ENCODE measurements at regions not wholly inside any gene's neighbourhood (a gene's known extent, or its start where the extent isn't known, plus 50 kb on each side); places are given as distances from the start of the nearest gene placed in this dataset.

DNA sequence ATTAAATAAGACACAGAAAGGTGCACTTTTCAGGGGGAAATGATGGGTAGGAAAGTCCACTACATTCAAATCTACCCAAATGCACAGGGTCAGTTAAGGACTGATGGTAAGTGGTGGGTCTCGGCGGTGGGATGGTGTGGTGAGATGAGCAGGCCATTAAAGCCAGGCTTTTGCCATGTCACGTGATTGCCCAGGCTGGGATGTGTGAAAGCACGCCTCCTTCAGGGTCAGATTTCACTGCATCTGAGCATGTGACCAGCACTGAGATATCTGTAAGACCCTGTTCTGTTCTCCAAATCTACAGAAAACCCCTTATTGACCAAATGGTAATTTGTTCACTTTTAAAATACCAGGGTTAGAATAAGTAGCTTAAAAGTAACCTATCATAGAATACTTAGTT is 301.5 kb downstream of the MEX3B start:
- H3K9me3 Mint-ChIP-seq (ENCODE audit: low read depth) = peaks cover 6% of the 10 kb centered on the region
- peaks cover 8% of the 10 kb centered on the region for H3K36me3 Mint-ChIP-seq (ENCODE audit: insufficient read depth)
- no peak for DNase-seq (ENCODE audit: low spot score, unreplicated experiment)
- H3K4me3 Mint-ChIP-seq (ENCODE audit: low read depth) = no peak overlapping the region
- no peaks in the 10 kb centered on the region for H3K27me3 Mint-ChIP-seq
- TF ChIP-seq, protein P1, sequence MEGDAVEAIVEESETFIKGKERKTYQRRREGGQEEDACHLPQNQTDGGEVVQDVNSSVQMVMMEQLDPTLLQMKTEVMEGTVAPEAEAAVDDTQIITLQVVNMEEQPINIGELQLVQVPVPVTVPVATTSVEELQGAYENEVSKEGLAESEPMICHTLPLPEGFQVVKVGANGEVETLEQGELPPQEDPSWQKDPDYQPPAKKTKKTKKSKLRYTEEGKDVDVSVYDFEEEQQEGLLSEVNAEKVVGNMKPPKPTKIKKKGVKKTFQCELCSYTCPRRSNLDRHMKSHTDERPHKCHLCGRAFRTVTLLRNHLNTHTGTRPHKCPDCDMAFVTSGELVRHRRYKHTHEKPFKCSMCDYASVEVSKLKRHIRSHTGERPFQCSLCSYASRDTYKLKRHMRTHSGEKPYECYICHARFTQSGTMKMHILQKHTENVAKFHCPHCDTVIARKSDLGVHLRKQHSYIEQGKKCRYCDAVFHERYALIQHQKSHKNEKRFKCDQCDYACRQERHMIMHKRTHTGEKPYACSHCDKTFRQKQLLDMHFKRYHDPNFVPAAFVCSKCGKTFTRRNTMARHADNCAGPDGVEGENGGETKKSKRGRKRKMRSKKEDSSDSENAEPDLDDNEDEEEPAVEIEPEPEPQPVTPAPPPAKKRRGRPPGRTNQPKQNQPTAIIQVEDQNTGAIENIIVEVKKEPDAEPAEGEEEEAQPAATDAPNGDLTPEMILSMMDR (IDR thresholded peaks at IDR 0.05; ENCODE audit: unreplicated experiment) = no peak
- H3K27ac Mint-ChIP-seq = no peak overlapping the region
- peaks cover 10% of the 10 kb centered on the region for H3K4me1 Mint-ChIP-seq (ENCODE audit: low read depth)

DNA sequence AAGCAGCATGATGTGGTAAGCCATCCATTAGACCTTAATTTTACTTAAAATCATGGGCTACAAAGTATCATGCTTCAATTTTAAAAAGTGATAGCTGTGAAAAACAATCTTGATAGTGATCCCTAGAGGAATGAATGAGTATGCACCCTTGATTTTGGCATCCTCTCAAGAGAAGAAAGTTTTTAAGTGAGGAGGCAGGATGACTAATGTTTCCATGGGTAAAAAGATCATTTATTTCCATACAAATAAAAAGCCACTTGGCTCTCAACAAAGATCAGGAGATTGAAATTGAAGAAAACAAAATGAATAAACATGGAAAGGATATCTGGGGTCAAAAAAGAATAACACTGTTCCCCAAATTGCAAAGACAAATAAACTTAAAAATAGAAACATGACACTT is 305.4 kb downstream of the MEX3B start:
- H3K27ac Mint-ChIP-seq = no peak overlapping the region
- no peak overlapping the region for H3K4me3 Mint-ChIP-seq (ENCODE audit: low read depth)
- TF ChIP-seq, protein P1 (IDR thresholded peaks at IDR 0.05; ENCODE audit: unreplicated experiment) = no peak

DNA sequence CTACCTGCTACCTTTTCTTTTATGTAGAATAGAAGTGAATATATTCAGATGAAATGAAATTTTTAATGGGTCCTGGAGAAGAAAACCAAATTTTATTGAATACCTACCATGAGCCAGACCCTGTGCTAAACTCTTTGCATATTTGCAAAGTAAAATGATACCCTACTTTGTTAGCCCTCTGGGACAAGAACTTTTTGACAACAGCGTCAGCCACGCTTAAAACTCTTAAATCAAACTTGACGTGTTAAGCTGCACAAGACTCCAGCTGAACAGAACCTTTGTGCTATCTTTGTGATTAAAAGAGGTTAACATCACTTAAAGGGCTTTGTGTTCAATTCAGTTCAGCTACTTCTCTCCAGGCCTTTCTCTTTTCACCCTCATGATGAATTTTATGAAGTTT is 316.5 kb downstream of the MEX3B start:
- Mint-ChIP-seq H3K27ac (no peak overlapping the region), H3K36me3 (ENCODE audit: insufficient read depth) (peaks cover 26% of the 10 kb centered on the region), H3K27me3 (no peaks in the 10 kb centered on the region), H3K4me1 (ENCODE audit: low read depth) (peaks cover 1% of the 10 kb centered on the region), H3K9me3 (ENCODE audit: low read depth) (peaks cover 28% of the 10 kb centered on the region), H3K4me3 (ENCODE audit: low read depth) (no peak overlapping the region)
- TF ChIP-seq, protein P1 (IDR thresholded peaks at IDR 0.05; ENCODE audit: unreplicated experiment) = no peak
- no peak for DNase-seq (ENCODE audit: low spot score, unreplicated experiment)

More for the DNA sequence above, 305.4 kb downstream of the MEX3B start:
- Mint-ChIP-seq H3K36me3 (ENCODE audit: insufficient read depth) (peaks cover 16% of the 10 kb centered on the region), H3K27me3 (no peaks in the 10 kb centered on the region), H3K4me1 (ENCODE audit: low read depth) (peaks cover 10% of the 10 kb centered on the region), H3K9me3 (ENCODE audit: low read depth) (peaks cover 14% of the 10 kb centered on the region)
- DNase-seq (ENCODE audit: low spot score, unreplicated experiment) = no peak

DNA sequence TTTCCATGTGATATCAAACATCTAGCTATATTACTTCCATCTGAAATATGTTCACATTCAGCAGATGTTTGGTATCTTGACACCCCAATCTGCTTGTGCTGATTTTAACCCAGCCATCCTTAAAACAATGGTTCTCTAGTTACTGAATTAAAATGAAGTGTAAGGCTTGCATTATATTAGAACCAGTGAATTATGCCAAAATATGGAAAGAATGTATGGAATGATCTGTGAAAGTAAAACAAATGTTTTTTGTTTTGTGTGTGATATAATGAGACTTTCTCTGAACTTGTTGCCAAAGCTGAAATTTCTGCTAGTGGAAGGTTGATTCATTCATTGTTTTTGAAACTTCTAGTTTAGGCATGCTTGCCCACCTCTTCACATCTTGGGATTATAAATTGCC is 317.1 kb downstream of the MEX3B start:
- H3K27me3 Mint-ChIP-seq = no peaks in the 10 kb centered on the region
- DNase-seq (ENCODE audit: low spot score, unreplicated experiment) = no peak
- H3K36me3 Mint-ChIP-seq (ENCODE audit: insufficient read depth) = peaks cover 26% of the 10 kb centered on the region
- H3K4me1 Mint-ChIP-seq (ENCODE audit: low read depth) = peaks cover 1% of the 10 kb centered on the region
- H3K4me3 Mint-ChIP-seq (ENCODE audit: low read depth) = no peak overlapping the region
- no peak overlapping the region for H3K27ac Mint-ChIP-seq
- H3K9me3 Mint-ChIP-seq (ENCODE audit: low read depth) = peaks cover 31% of the 10 kb centered on the region
- TF ChIP-seq, protein P1 (IDR thresholded peaks at IDR 0.05; ENCODE audit: unreplicated experiment) = no peak

DNA sequence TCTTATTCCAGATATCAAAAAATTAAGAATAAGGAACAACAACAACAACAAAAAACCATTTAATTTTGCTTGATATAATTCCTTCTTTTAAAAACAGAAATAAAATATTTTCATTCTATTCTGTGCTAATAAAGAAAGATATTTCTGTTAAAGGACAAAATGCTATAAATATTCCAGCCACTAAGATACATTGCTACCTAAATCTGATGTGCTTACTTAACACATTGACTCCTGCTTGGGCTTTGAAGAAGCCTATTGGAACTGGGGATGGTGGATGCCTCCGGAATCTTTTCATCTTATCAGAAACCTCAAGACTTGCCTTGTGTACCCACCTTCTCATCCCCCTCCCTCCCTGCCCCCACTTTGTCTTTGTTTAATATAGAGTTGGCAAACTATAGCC is 320.2 kb downstream of the MEX3B start:
- H3K27me3 Mint-ChIP-seq = no peaks in the 10 kb centered on the region
- no peak overlapping the region for H3K27ac Mint-ChIP-seq
- no peak for DNase-seq (ENCODE audit: low spot score, unreplicated experiment)
- H3K4me3 Mint-ChIP-seq (ENCODE audit: low read depth) = no peak overlapping the region
- H3K4me1 Mint-ChIP-seq (ENCODE audit: low read depth) = peaks cover 1% of the 10 kb centered on the region
- TF ChIP-seq, protein P1 (IDR thresholded peaks at IDR 0.05; ENCODE audit: unreplicated experiment) = no peak
- peaks cover 30% of the 10 kb centered on the region for H3K36me3 Mint-ChIP-seq (ENCODE audit: insufficient read depth)
- peaks cover 34% of the 10 kb centered on the region for H3K9me3 Mint-ChIP-seq (ENCODE audit: low read depth)
